Endothelial cell of umbilical vein (primary cell): ENCODE measurements at regions not wholly inside any gene's neighbourhood (a gene's known extent, or its start where the extent isn't known, plus 50 kb on each side); places are given as distances from the start of the nearest gene placed in this dataset.

Source experiments
- BruUV-seq: library from RNA; stranded (reverse); fragments of 400-500 nt; replicated peaks from 2 replicates; lab custom pipeline; 2021; lab: Mats Ljungman, UMichigan
- CTCF ChIA-PET: fragments of 300-600, 350-600 bp; sonication (Branson Sonifier 250); formaldehyde crosslinking; loops from one replicate; lab custom pipeline; 2021; ENCODE audit warnings: antibody characterized with exemption, inconsistent platforms; lab: Charles Lee
- POLR2A ChIA-PET: fragments of 300-600, 350-600 bp; sonication (Branson Sonifier 250); formaldehyde crosslinking; loops from one replicate; lab custom pipeline; 2021; ENCODE audit warnings: antibody characterized with exemption, inconsistent platforms; lab: Charles Lee
- DNase-seq: peaks from one replicate; pipeline ENCODE4 v3.0.0-alpha.2; 2011; ENCODE audit warnings: low read depth, low spot score
- FAIRE-seq: peaks from 2 replicates; lab custom pipeline; 2011; peaks lifted over from hg19 to GRCh38; lab: Jason Lieb, UNC
- H2AFZ ChIP-seq: 2 replicates; pipeline ENCODE4 v1.6.0; 2012; ENCODE audit warnings: low read depth, low read length, control low read depth, inconsistent platforms
- H3K27ac ChIP-seq: 2 replicates; pipeline ENCODE4 v1.5.1; 2011; ENCODE audit warnings: low read depth, mild to moderate bottlenecking, control low read depth, low read length, moderate library complexity; ENCODE audit not compliant: insufficient read depth
- H3K27me3 ChIP-seq, 2 experiments: 2 replicates each; pipeline versions ENCODE4 v1.6.0 to v1.6.1; 2011; ENCODE audit warnings: low read length in 2 of 2, mixed read lengths in 1 of 2; ENCODE audit not compliant: control insufficient read depth in 2 of 2, insufficient read depth in 2 of 2
- H3K36me3 ChIP-seq, 2 experiments: 2 replicates in 1 of 2; 3 replicates in 1 of 2; pipeline ENCODE4 v1.5.1; 2011; ENCODE audit warnings: low read length in 2 of 2, mild to moderate bottlenecking in 1 of 2, moderate library complexity in 1 of 2; ENCODE audit not compliant: control insufficient read depth in 2 of 2, insufficient read depth in 2 of 2; ENCODE audit errors: extremely low read depth in 1 of 2
- H3K4me1 ChIP-seq: 3 replicates; pipeline ENCODE4 v1.5.1; 2011; ENCODE audit warnings: mild to moderate bottlenecking, low read length; ENCODE audit not compliant: control insufficient read depth, insufficient read depth; ENCODE audit errors: extremely low read depth
- H3K4me2 ChIP-seq: 2 replicates; pipeline ENCODE4 v1.6.1; 2011; ENCODE audit warnings: low read length, control low read depth, mixed read lengths; ENCODE audit not compliant: insufficient read depth
- H3K4me3 ChIP-seq, 3 experiments: fragments of 200-600 bp in 1 of 3; sonication (generic), shearing (Covaris generic) in 1 of 3; replicated peaks in 1 of 3; 2 replicates each; pipeline ENCODE4 v1.5.1; 2011 to 2016; ENCODE audit warnings: control low read depth in 3 of 3, low read length in 3 of 3, mild to moderate bottlenecking in 2 of 3, inconsistent platforms in 1 of 3, low read depth in 1 of 3, moderate library complexity in 1 of 3; ENCODE audit not compliant: insufficient read depth in 1 of 3
- H3K79me2 ChIP-seq: 2 replicates; pipeline ENCODE4 v1.6.0; 2012; ENCODE audit warnings: low read length, inconsistent platforms; ENCODE audit not compliant: control insufficient read depth, insufficient read depth
- H3K9ac ChIP-seq: replicated peaks from 2 replicates; pipeline ENCODE3; 2011; ENCODE audit warnings: low read length, control low read depth; ENCODE audit not compliant: insufficient read depth; ENCODE audit errors: extremely low read depth
- H3K9me1 ChIP-seq: replicated peaks from 3 replicates; pipeline ENCODE4 v1.6.0; 2011; ENCODE audit warnings: mild to moderate bottlenecking, low read length; ENCODE audit not compliant: control insufficient read depth, insufficient read depth; ENCODE audit errors: extremely low read depth
- H3K9me3 ChIP-seq: replicated peaks from 2 replicates; pipeline ENCODE4 v1.5.1; 2012; ENCODE audit warnings: low read length, inconsistent platforms; ENCODE audit not compliant: control insufficient read depth, insufficient read depth
- H4K20me1 ChIP-seq: replicated peaks from 2 replicates; pipeline ENCODE3; 2011; ENCODE audit warnings: mild to moderate bottlenecking, low read length; ENCODE audit not compliant: control insufficient read depth, insufficient read depth; ENCODE audit errors: extremely low read depth
- EZH2 ChIP-seq: IDR thresholded peaks from 2 replicates; pipeline ENCODE4 v1.6.1; 2012; ENCODE audit warnings: borderline replicate concordance, low read depth, mild to moderate bottlenecking, moderate library complexity, low read length, inconsistent platforms; ENCODE audit not compliant: severe bottlenecking
- FOS ChIP-seq: IDR thresholded peaks from 2 replicates; pipeline ENCODE4 v1.6.1; 2011; ENCODE audit warnings: mild to moderate bottlenecking, low read length, moderate library complexity, borderline replicate concordance; ENCODE audit not compliant: insufficient read depth
- GATA2 ChIP-seq: IDR thresholded peaks from 2 replicates; pipeline ENCODE4 v1.7.0; 2011; ENCODE audit warnings: low read depth, mild to moderate bottlenecking, moderate library complexity, mixed read lengths, low read length; ENCODE audit not compliant: insufficient read length, insufficient read depth
- JUN ChIP-seq: IDR thresholded peaks from 2 replicates; pipeline ENCODE4 v1.6.1; 2011; ENCODE audit warnings: borderline replicate concordance, low read depth; ENCODE audit not compliant: insufficient read length, insufficient read depth
- MAX ChIP-seq: IDR thresholded peaks from 2 replicates; pipeline ENCODE4 v1.6.1; 2011; ENCODE audit not compliant: insufficient read depth, insufficient read length
- MYC ChIP-seq: IDR thresholded peaks from one replicate; pipeline ENCODE4 v1.6.1; 2011; ENCODE audit warnings: mild to moderate bottlenecking, low read depth, low read length
- POLR2A ChIP-seq: IDR thresholded peaks from 2 replicates; pipeline ENCODE4 v1.6.1; 2012; ENCODE audit warnings: low read depth, mild to moderate bottlenecking, control low read depth, low read length
- POLR2AphosphoS5 ChIP-seq: IDR thresholded peaks from 2 replicates; pipeline ENCODE4 v1.6.1; 2012; ENCODE audit warnings: low read depth, mild to moderate bottlenecking, control low read depth, low read length, moderate library complexity; ENCODE audit not compliant: insufficient read depth
- dilution Hi-C: fragments of 300-500 bp; cut with MboI; formaldehyde crosslinking; loops from one replicate; pipeline ENCODE4 v1.15.0; 2019; ENCODE audit warnings: low sequenced_read_pairs; ENCODE audit not compliant: extremely low pct_ligation_motif_present
- intact Hi-C: fragments of 100-400 bp; cut with micrococcal nuclease; formaldehyde crosslinking; loops from one replicate; pipeline ENCODE4 v1.10.0; 2022
- TF ChIP-seq, protein P1 (sequence below), 2 donors: IDR thresholded peaks; 1 replicate in 1 of 2; 2 replicates in 1 of 2; pipeline ENCODE4 v1.5.1; 2011; ENCODE audit warnings: low read length in 2 of 2, mild to moderate bottlenecking in 2 of 2, moderate library complexity in 2 of 2, control low read depth in 1 of 2, inconsistent platforms in 1 of 2, low read depth in 1 of 2; ENCODE audit not compliant: insufficient read depth in 1 of 2; ENCODE audit errors: extremely low read depth in 1 of 2

- Histone ChIP-seq H3K9ac (no peak overlapping the region), H3K27me3 (no peaks in the 10 kb centered on the region), H3K4me2 (no peak overlapping the region), H3K36me3 (no peaks in the 10 kb centered on the region), H3K9me1 (no peaks in the 10 kb centered on the region), H4K20me1 (no peaks in the 10 kb centered on the region), H2AFZ (no peak overlapping the region), H3K9me3 (no peaks in the 10 kb centered on the region), H3K27ac (no peak overlapping the region), H3K4me1 (no peaks in the 10 kb centered on the region), H3K79me2 (no peaks in the 10 kb centered on the region), H3K4me3 (no peak overlapping the region)
- TF ChIP-seq MAX = no peak
- no peak for TF ChIP-seq POLR2AphosphoS5
- intact Hi-C loops = no loop called here
- dilution Hi-C loops = no loop called here
- CTCF ChIA-PET = no interaction called here
- BruUV-seq = no TSS peak
- POLR2A ChIA-PET = no interaction called here
- DNase-seq = no peak
- FAIRE-seq = no peak
These were observed 1305.4 kb upstream of the SORCS1 start for GRCh38 chr10:108469940-108470339.

DNA sequence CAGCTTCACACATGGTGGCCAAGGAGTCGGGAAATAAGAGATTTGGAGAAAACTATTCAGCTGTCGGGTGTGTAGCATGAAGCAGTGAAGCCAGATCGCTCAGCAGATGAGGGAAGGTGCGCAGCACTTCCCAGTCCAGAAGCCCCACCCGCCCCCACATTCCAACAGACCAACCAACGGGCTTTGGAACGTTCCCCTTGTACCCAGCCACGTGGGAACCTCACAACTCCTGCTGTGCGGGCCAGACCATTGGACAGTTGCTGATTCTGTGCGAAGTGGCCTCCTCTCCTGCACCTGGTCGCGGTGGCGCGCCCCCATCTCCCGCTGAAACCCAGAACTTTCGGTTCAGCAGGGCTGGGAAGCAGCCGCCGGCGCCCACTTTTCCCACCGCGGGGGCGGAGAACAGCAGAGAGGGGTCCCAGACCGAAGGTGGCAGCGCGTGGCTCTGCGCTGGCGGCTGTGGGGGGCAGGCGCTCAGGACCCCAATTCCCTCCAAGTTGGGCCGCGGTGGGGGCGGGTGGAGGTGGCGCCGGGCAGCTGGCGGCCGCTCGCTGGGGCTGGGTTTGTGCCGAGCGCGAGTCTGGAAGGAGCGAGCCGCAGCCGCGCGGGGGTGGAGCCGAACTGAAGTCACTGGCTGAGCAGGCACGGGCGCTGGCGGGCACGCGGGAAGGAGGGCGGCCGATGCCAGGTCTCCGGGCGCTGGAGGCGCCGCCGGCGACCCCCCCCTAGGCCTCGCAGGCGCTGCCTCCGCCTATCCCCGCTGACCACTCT lies 1301.5 kb upstream of the SORCS1 start:
- intact Hi-C loops (no loop called here), dilution Hi-C loops (no loop called here)
- H3K79me2 ChIP-seq = no peaks in the 10 kb centered on the region
- ChIA-PET CTCF (no interaction called here), POLR2A (no interaction called here)
- no peaks in the 10 kb centered on the region for H3K27me3 ChIP-seq
- H3K9ac ChIP-seq = no peak overlapping the region
- H3K4me3 ChIP-seq = no peak overlapping the region
- no peaks in the 10 kb centered on the region for H3K4me1 ChIP-seq
- H3K36me3 ChIP-seq = no peaks in the 10 kb centered on the region
- no peaks in the 10 kb centered on the region for H3K9me1 ChIP-seq
- DNase-seq = no peak
- no peak for TF ChIP-seq GATA2
- TF ChIP-seq FOS = no peak
- no peak for TF ChIP-seq POLR2A
- TF ChIP-seq EZH2 = no peak
- TF ChIP-seq JUN = no peak
- TF ChIP-seq MAX = no peak
- TF ChIP-seq MYC = no peak
- TF ChIP-seq, protein P1, sequence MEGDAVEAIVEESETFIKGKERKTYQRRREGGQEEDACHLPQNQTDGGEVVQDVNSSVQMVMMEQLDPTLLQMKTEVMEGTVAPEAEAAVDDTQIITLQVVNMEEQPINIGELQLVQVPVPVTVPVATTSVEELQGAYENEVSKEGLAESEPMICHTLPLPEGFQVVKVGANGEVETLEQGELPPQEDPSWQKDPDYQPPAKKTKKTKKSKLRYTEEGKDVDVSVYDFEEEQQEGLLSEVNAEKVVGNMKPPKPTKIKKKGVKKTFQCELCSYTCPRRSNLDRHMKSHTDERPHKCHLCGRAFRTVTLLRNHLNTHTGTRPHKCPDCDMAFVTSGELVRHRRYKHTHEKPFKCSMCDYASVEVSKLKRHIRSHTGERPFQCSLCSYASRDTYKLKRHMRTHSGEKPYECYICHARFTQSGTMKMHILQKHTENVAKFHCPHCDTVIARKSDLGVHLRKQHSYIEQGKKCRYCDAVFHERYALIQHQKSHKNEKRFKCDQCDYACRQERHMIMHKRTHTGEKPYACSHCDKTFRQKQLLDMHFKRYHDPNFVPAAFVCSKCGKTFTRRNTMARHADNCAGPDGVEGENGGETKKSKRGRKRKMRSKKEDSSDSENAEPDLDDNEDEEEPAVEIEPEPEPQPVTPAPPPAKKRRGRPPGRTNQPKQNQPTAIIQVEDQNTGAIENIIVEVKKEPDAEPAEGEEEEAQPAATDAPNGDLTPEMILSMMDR (IDR thresholded peaks at IDR 0.05; ENCODE audit: extremely low read depth in 1 of 2, insufficient read depth in 1 of 2, low read depth in 1 of 2, low read length in 2 of 2) = no peak
- TF ChIP-seq POLR2AphosphoS5 = no peak
- no peaks in the 10 kb centered on the region for H4K20me1 ChIP-seq
- no peak for FAIRE-seq
- BruUV-seq = no TSS peak
- H3K27ac ChIP-seq = no peak overlapping the region
- no peak overlapping the region for H2AFZ ChIP-seq
- no peak overlapping the region for H3K4me2 ChIP-seq
- H3K9me3 ChIP-seq = peaks cover 2% of the 10 kb centered on the region
